ENCODE measurements at regions not wholly inside any gene's neighbourhood (a gene's known extent, or its start where the extent isn't known, plus 50 kb on each side); places are given as distances from the start of the nearest gene placed in this dataset.

DNA sequence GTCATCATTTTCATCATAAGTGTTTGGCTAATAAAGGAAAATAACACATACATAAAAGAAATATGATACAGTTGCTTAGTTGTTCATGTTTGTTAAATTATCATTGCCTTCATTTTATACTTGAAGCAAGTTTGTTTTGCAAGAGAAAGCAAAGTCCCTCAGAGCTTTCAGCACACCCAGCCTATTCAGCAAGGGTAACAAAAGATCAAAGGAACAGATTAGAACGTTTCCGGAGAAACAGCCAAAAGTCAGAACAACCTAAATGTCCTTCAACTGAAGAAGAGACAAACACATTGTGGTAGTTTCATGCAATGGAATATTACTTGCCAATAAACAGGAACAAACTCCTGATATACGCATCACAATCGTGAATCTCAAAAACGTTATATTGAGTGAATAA lies 380.7 kb downstream of the MZT1 start:
- ATAC-seq: no peak
- Histone ChIP-seq H3K4me1 (no peaks in the 10 kb centered on the region), H3K27ac (no peak overlapping the region), H3K4me3 (no peak overlapping the region), H3K27me3 (no peaks in the 10 kb centered on the region), H3K9me3 (peaks cover 0 to 2% (median 0%) of the 10 kb centered on the region in 12 donors), H3K36me3 (no peaks in the 10 kb centered on the region)
- DNase-seq: no peak
- 75 to 79% (median 77%) methylated on average over 5 of the region's 5 CpGs for WGBS, 4 donors
- intact Hi-C loops (cut with DNase I): no loop called here
- TF ChIP-seq, protein P1, sequence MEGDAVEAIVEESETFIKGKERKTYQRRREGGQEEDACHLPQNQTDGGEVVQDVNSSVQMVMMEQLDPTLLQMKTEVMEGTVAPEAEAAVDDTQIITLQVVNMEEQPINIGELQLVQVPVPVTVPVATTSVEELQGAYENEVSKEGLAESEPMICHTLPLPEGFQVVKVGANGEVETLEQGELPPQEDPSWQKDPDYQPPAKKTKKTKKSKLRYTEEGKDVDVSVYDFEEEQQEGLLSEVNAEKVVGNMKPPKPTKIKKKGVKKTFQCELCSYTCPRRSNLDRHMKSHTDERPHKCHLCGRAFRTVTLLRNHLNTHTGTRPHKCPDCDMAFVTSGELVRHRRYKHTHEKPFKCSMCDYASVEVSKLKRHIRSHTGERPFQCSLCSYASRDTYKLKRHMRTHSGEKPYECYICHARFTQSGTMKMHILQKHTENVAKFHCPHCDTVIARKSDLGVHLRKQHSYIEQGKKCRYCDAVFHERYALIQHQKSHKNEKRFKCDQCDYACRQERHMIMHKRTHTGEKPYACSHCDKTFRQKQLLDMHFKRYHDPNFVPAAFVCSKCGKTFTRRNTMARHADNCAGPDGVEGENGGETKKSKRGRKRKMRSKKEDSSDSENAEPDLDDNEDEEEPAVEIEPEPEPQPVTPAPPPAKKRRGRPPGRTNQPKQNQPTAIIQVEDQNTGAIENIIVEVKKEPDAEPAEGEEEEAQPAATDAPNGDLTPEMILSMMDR (IDR thresholded peaks at IDR 0.05): no peak
- TF ChIP-seq POLR2A (IDR thresholded peaks at IDR 0.05): no peak

DNA sequence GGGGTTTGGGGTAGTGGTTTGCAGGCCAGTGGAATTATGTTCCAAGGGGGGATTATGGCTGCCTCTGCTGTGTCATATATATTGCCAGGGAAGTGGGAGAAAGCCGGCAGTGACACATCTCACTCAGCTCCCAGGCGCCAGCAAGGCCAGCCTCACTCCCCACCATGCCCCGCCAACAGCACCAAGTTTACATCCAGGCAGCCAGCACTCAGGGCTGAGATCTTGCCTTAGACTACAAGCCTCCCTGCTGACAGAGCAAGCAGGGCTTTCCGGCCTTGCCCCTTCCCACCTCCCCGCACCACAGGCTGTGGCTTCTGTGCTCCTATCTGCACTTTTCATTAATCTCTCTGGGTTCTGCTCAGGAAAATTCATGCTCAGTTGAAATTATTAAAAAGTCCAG lies 385.1 kb downstream of the MZT1 start:
- TF ChIP-seq POLR2A (IDR thresholded peaks at IDR 0.05): no peak
- TF ChIP-seq, protein P1 (IDR thresholded peaks at IDR 0.05): no peak

DNA sequence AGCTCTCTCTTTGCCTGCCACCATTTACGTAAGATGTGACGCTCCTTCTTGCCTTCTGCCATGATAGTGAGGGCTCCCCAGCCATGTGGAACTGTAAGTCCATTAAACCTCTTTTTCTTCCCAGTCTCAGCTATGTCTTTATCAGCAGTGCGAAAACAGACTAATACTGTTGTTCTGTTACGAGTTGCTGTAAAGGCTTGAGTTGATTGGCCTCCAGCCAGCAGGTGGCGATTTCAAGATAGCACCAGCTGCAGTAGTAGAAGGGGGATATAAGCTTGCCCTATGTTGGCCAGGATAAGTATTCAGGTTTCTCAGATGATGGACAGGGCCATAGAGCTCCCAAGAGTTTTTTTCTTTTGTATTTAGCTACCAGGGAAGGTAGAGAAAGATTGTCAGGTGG lies 385.5 kb downstream of the MZT1 start:
- intact Hi-C loops (cut with DNase I): no loop called here
- Histone ChIP-seq H3K4me3 (no peak overlapping the region), H3K4me1 (no peaks in the 10 kb centered on the region), H3K9me3 (peaks cover 0 to 8% (median 0%) of the 10 kb centered on the region in 12 donors), H3K36me3 (no peaks in the 10 kb centered on the region), H3K27me3 (no peaks in the 10 kb centered on the region), H3K27ac (no peak overlapping the region)
- TF ChIP-seq POLR2A (IDR thresholded peaks at IDR 0.05): no peak
- TF ChIP-seq, protein P1 (IDR thresholded peaks at IDR 0.05): no peak
- ATAC-seq (no peak), DNase-seq (no peak)
- WGBS, 4 donors: 82 to 87% (median 84%) methylated on average over 5 of the region's 5 CpGs

More for the DNA sequence above, 385.1 kb downstream of the MZT1 start:
- Histone ChIP-seq H3K36me3 (no peaks in the 10 kb centered on the region), H3K4me3 (no peak overlapping the region), H3K4me1 (no peaks in the 10 kb centered on the region), H3K27ac (no peak overlapping the region), H3K9me3 (peaks cover 0 to 8% (median 0%) of the 10 kb centered on the region in 12 donors), H3K27me3 (no peaks in the 10 kb centered on the region)
- WGBS, 4 donors: 93 to 99% (median 93%) methylated on average over 5 of the region's 5 CpGs
- DNase-seq (peak in 1 of 5 donors; percentile 22), ATAC-seq (no peak)
- intact Hi-C loops (cut with DNase I): no loop called here

DNA sequence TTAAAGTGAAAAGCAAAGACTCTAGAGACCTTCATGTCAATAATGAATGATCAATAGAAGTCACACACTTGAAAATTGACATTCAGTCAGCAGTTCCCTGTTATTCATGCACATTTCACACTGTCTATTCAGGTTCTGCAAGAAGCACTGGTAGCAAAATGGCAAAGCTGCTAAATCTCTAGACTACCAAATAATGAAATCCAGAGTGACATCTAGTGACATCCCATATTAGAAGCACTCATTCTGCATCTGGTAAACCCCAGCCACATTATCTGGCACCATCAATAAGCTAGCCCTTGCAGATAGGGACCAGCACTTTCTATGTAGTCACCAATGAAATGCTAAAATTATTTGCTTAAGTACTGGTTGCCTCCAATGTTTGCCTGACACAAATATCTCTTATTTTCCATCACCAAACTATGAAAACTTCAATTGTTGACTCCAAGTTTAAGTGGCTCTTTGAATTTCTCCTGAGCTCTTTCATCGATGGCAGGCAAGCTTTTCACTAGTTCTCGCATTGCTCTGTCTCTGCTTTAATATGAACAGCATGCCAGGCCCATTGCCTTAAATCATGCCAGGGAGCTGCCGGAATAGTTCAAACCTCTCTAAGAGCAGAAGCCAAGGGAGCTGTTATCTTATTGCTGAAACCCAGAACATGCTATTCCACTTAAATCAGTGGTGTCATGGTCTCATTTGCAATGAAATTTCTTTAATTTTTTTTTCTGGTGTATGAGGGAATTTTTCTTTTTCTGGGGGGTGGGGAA lies 409.9 kb downstream of the MZT1 start:
- DNase-seq (no peak), ATAC-seq (no peak)
- Histone ChIP-seq H3K4me1 (no peaks in the 10 kb centered on the region), H3K4me3 (no peak overlapping the region), H3K9me3 (peaks cover 0 to 3% (median 0%) of the 10 kb centered on the region in 12 donors), H3K27ac (no peak overlapping the region), H3K27me3 (no peaks in the 10 kb centered on the region), H3K36me3 (no peaks in the 10 kb centered on the region)
- no peak for TF ChIP-seq POLR2A (IDR thresholded peaks at IDR 0.05)
- 77 to 83% (median 82%) methylated on average over 3 of the region's 3 CpGs for WGBS, 4 donors
- intact Hi-C loops (cut with DNase I): no loop called here

DNA sequence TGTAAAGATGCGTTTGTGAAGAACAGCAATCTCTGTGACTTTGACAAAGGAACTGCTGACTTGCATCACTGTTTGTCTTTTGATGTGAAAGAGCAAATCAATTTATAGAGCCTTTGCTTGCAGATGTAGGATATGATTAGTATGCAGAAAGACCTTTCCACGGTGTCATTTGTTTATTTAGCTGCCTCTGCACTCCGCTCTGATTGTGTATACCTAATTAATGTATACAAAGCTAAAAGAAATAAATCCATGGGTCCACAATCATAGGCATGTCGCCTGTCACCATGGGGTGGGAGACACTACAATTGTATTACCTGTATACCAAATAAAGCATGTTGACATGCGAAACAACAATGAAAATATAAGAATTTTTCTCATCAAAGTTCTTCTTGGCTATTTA lies 410.7 kb downstream of the MZT1 start:
- WGBS, 4 donors: 81 to 87% (median 83%) methylated on average over 5 of the region's 5 CpGs
- TF ChIP-seq, protein P1 (IDR thresholded peaks at IDR 0.05): no peak
- no peak for TF ChIP-seq POLR2A (IDR thresholded peaks at IDR 0.05)

More for the DNA sequence above, 410.7 kb downstream of the MZT1 start:
- no peak overlapping the region for H3K4me3 ChIP-seq
- no peaks in the 10 kb centered on the region for H3K36me3 ChIP-seq
- H3K27ac ChIP-seq: no peak overlapping the region
- no peaks in the 10 kb centered on the region for H3K27me3 ChIP-seq
- H3K4me1 ChIP-seq: no peaks in the 10 kb centered on the region
- DNase-seq (no peak), ATAC-seq (no peak)
- peaks cover 0 to 3% (median 0%) of the 10 kb centered on the region in 12 donors for H3K9me3 ChIP-seq
- intact Hi-C loops (cut with DNase I): no loop called here

All from heart left ventricle (tissue), 16 donors.